Neural progenitor cell (in vitro differentiated cells): ENCODE measurements at regions not wholly inside any gene's neighbourhood (a gene's known extent, or its start where the extent isn't known, plus 50 kb on each side); places are given as distances from the start of the nearest gene placed in this dataset.
"Not testable (repeated sequence)": the region's sequence is repeated elsewhere in the genome, so short reads cannot be mapped to it uniquely, and the experiment has no call there.

ENCODE experiments used
- DNase-seq: peaks from one replicate; pipeline ENCODE4 v3.0.0-alpha.2; 2016; ENCODE audit warnings: low spot score
- H2AFZ ChIP-seq: fragments of 200-600 bp; sonication (generic); replicated peaks from 2 replicates; pipeline ENCODE4 v1.6.1; 2016; ENCODE audit warnings: antibody characterized with exemption
- H3F3A ChIP-seq: fragments of 200-600 bp; sonication (generic); 2 replicates; pipeline ENCODE4 v1.6.1; 2016; ENCODE audit warnings: antibody characterized with exemption, low read depth
- H3K27ac ChIP-seq: fragments of 200-600 bp; sonication (generic); 2 replicates; pipeline ENCODE4 v1.5.1; 2016; ENCODE audit warnings: mild to moderate bottlenecking
- H3K27me3 ChIP-seq: fragments of 200-600 bp; sonication (generic); 2 replicates; pipeline ENCODE4 v1.6.1; 2016; ENCODE audit warnings: mild to moderate bottlenecking, moderate library complexity
- H3K36me3 ChIP-seq: fragments of 200-600 bp; sonication (generic); 2 replicates; pipeline ENCODE4 v1.5.1; 2016
- H3K4me1 ChIP-seq: fragments of 200-600 bp; sonication (generic); 2 replicates; pipeline ENCODE4 v1.6.1; 2016; ENCODE audit warnings: mixed run types
- H3K4me2 ChIP-seq: fragments of 200-600 bp; sonication (generic); 2 replicates; pipeline ENCODE4 v1.6.1; 2016
- H3K4me3 ChIP-seq: fragments of 200-600 bp; sonication (generic); 2 replicates; pipeline ENCODE4 v1.5.1; 2016
- H3K79me2 ChIP-seq: fragments of 200-600 bp; sonication (generic); 2 replicates; pipeline ENCODE4 v1.6.1; 2016; ENCODE audit warnings: low read depth
- H3K9ac ChIP-seq: fragments of 200-600 bp; sonication (generic); 2 replicates; pipeline ENCODE4 v1.6.1; 2016
- H3K9me3 ChIP-seq: fragments of 200-600 bp; sonication (generic); 2 replicates; pipeline ENCODE4 v1.5.1; 2016; ENCODE audit warnings: low read depth
- H4K20me1 ChIP-seq: fragments of 200-600 bp; sonication (generic); 2 replicates; pipeline ENCODE4 v1.6.1; 2016; ENCODE audit warnings: low read depth
- H3K27ac Mint-ChIP-seq: 3 replicates; pipeline ENCODE4 v1.8.0; 2021; ENCODE audit warnings: mixed read lengths
- H3K27me3 Mint-ChIP-seq: 2 replicates; pipeline ENCODE4 v1.8.0; 2022; ENCODE audit warnings: low read depth, mild to moderate bottlenecking, inconsistent platforms, moderate library complexity, mixed read lengths; ENCODE audit not compliant: insufficient read depth
- H3K36me3 Mint-ChIP-seq: 3 replicates; pipeline ENCODE4 v1.8.0; 2021; ENCODE audit warnings: mixed read lengths
- H3K4me1 Mint-ChIP-seq: 3 replicates; pipeline ENCODE4 v1.8.0; 2021; ENCODE audit warnings: mixed read lengths
- H3K4me3 Mint-ChIP-seq: 3 replicates; pipeline ENCODE4 v1.8.0; 2021; ENCODE audit warnings: mild to moderate bottlenecking, moderate library complexity, mixed read lengths
- H3K9me3 Mint-ChIP-seq: 3 replicates; pipeline ENCODE4 v1.8.0; 2020; ENCODE audit warnings: mixed read lengths
- EZH2 ChIP-seq: fragments of 200-600 bp; sonication (generic); IDR thresholded peaks from 2 replicates; pipeline ENCODE4 v1.6.1; 2017; ENCODE audit warnings: antibody characterized with exemption, mild to moderate bottlenecking, moderate library complexity
- EZH2phosphoT487 ChIP-seq: fragments of 200-600 bp; sonication (generic); IDR thresholded peaks from 2 replicates; pipeline ENCODE4 v1.6.1; 2017; ENCODE audit warnings: antibody characterized with exemption
- TF ChIP-seq, protein P1 (sequence below): fragments of 200-600 bp; sonication (generic); IDR thresholded peaks from 2 replicates; pipeline ENCODE4 v1.5.1; 2017; ENCODE audit warnings: antibody characterized with exemption, mild to moderate bottlenecking

DNA sequence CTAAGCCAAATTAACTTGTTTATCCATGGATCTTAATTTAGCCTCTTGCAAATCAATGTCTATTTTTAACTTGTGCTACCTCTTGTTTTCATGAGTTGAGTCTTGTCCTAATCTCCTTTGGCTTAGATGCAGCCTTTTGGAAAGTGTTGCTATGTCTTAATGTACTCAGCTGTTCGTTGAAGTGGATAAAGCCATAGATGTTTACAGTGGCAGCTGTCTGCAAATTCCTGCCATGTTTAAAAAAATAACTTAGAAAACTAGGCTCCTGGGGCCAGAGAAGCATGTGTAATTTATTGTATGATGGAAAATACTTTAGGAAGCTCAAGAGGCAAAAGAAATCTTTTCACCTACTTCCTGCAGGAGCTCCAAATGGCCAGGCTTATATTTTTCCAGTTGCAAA lies 253.1 kb upstream of the RHOBTB1 start:
- no peak overlapping the region for H3K27ac Mint-ChIP-seq

DNA sequence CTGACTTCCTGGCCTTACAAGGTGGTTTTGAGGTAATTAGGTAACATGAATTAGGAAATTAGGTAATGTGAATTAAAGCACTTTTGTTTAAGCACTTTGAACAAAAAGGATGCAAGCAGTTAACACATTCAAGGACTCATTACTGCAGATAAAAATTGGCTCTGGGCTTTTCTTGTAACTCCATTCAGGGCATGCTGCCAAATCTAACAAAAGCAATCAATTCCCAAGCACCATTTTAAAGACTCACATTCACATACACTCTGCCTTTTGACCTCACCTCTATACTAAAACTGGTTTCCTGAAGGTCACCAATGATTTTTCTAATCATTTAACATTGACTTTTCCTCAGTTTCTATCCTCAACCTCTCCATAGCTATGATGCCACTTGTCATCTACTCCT lies 251.2 kb upstream of the RHOBTB1 start:
- Histone ChIP-seq H3K9ac (no peak overlapping the region), H2AFZ (no peak overlapping the region), H3K4me1 (no peaks in the 10 kb centered on the region), H3K79me2 (no peaks in the 10 kb centered on the region), H3K36me3 (no peaks in the 10 kb centered on the region), H3K9me3 (no peaks in the 10 kb centered on the region), H3K27ac (no peak overlapping the region), H3K4me3 (no peak overlapping the region), H3K4me2 (no peak overlapping the region), H4K20me1 (no peaks in the 10 kb centered on the region), H3F3A (no peaks in the 10 kb centered on the region), H3K27me3 (no peaks in the 10 kb centered on the region)
- Mint-ChIP-seq H3K27me3 (no peaks in the 10 kb centered on the region), H3K4me3 (no peak overlapping the region), H3K36me3 (no peaks in the 10 kb centered on the region), H3K27ac (no peak overlapping the region), H3K9me3 (peaks cover 15% of the 10 kb centered on the region), H3K4me1 (no peaks in the 10 kb centered on the region)
- DNase-seq: no peak
- no peak for TF ChIP-seq EZH2phosphoT487
- TF ChIP-seq, protein P1, sequence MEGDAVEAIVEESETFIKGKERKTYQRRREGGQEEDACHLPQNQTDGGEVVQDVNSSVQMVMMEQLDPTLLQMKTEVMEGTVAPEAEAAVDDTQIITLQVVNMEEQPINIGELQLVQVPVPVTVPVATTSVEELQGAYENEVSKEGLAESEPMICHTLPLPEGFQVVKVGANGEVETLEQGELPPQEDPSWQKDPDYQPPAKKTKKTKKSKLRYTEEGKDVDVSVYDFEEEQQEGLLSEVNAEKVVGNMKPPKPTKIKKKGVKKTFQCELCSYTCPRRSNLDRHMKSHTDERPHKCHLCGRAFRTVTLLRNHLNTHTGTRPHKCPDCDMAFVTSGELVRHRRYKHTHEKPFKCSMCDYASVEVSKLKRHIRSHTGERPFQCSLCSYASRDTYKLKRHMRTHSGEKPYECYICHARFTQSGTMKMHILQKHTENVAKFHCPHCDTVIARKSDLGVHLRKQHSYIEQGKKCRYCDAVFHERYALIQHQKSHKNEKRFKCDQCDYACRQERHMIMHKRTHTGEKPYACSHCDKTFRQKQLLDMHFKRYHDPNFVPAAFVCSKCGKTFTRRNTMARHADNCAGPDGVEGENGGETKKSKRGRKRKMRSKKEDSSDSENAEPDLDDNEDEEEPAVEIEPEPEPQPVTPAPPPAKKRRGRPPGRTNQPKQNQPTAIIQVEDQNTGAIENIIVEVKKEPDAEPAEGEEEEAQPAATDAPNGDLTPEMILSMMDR: no peak
- TF ChIP-seq EZH2: no peak

More for the DNA sequence above, 253.1 kb upstream of the RHOBTB1 start:
- Histone ChIP-seq H4K20me1 (no peaks in the 10 kb centered on the region), H3K36me3 (no peaks in the 10 kb centered on the region), H3K4me1 (no peaks in the 10 kb centered on the region), H3K9ac (no peak overlapping the region), H3K79me2 (no peaks in the 10 kb centered on the region), H3K9me3 (no peaks in the 10 kb centered on the region), H2AFZ (no peak overlapping the region), H3F3A (no peaks in the 10 kb centered on the region), H3K4me3 (no peak overlapping the region), H3K27ac (no peak overlapping the region), H3K4me2 (no peak overlapping the region), H3K27me3 (no peaks in the 10 kb centered on the region)
- Mint-ChIP-seq H3K4me1 (no peaks in the 10 kb centered on the region), H3K36me3 (no peaks in the 10 kb centered on the region), H3K27me3 (no peaks in the 10 kb centered on the region), H3K9me3 (peaks cover 6% of the 10 kb centered on the region), H3K4me3 (no peak overlapping the region)
- TF ChIP-seq EZH2phosphoT487 (no peak), EZH2 (no peak)
- TF ChIP-seq, protein P1: no peak
- DNase-seq: peak; percentile 12

DNA sequence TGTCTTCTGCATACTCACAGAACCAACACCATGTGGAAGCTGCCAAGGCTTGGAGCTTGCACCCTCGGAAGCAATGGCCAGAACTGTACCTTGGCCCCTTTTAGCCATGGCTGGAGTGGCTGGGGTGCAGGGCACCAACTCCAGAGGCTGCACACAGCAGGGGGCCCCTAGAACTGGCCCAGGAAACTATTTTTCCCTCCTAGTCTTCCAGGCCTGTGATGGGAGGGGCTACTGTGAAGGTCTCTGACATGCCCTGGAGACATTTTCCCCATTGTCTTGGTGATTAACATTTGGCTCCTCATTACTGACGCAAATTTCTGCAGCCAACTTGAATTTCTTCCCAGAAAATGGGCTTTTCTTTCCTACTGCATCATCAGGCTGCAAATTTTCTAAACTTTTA lies 248.6 kb upstream of the RHOBTB1 start:
- not testable (repeated sequence) for H2AFZ ChIP-seq, H3K27me3 ChIP-seq, H4K20me1 ChIP-seq, H3K4me1 ChIP-seq, DNase-seq, H3K4me1 Mint-ChIP-seq, H3K4me2 ChIP-seq, H3K36me3 ChIP-seq, H3K4me3 Mint-ChIP-seq, H3K79me2 ChIP-seq, H3F3A ChIP-seq, H3K36me3 Mint-ChIP-seq, H3K4me3 ChIP-seq, H3K9me3 ChIP-seq, H3K27ac ChIP-seq, H3K27me3 Mint-ChIP-seq, H3K27ac Mint-ChIP-seq, H3K9ac ChIP-seq
- peaks cover 15% of the 10 kb centered on the region for H3K9me3 Mint-ChIP-seq

DNA sequence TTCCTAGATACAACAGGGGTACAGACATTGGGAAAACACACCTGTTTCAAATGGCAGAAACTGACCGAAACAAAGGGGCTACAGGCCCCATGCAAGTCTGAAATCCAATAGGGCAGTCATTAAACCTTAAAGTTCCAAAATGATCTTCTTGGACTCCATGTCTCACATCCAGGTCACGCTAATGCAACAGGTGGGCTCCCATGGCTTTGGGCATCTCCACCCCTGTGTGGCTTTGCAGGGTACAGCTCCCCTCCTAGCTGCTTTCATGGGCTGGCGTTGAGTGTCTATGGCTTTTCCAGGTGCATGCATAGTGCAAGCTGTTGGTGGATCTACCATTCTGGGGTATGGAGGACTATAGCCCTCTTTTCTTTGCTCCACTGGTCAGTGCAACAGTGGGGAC lies 248.1 kb upstream of the RHOBTB1 start:
- H3K27me3 ChIP-seq: no peaks in the 10 kb centered on the region
- H3K27ac ChIP-seq: no peak overlapping the region
- no peak overlapping the region for H3K4me2 ChIP-seq
- Mint-ChIP-seq H3K27ac (no peak overlapping the region), H3K9me3 (peaks cover 15% of the 10 kb centered on the region), H3K4me3 (no peak overlapping the region), H3K27me3 (no peaks in the 10 kb centered on the region), H3K36me3 (no peaks in the 10 kb centered on the region), H3K4me1 (peaks cover 9% of the 10 kb centered on the region)
- DNase-seq: no peak
- H3K9ac ChIP-seq: no peak overlapping the region
- no peaks in the 10 kb centered on the region for H3K4me1 ChIP-seq
- H3K4me3 ChIP-seq: no peak overlapping the region
- H4K20me1 ChIP-seq: no peaks in the 10 kb centered on the region
- no peaks in the 10 kb centered on the region for H3K9me3 ChIP-seq
- H3K79me2 ChIP-seq: no peaks in the 10 kb centered on the region
- H3F3A ChIP-seq: no peaks in the 10 kb centered on the region
- H2AFZ ChIP-seq: no peak overlapping the region
- TF ChIP-seq EZH2phosphoT487: no peak
- no peak for TF ChIP-seq EZH2
- TF ChIP-seq, protein P1: no peak
- no peaks in the 10 kb centered on the region for H3K36me3 ChIP-seq
